ENCODE measurements at regions not wholly inside any gene's neighbourhood (a gene's known extent, or its start where the extent isn't known, plus 50 kb on each side); places are given as distances from the start of the nearest gene placed in this dataset.
"Not testable (repeated sequence)": the region's sequence is repeated elsewhere in the genome, so short reads cannot be mapped to it uniquely, and the experiment has no call there.

- no peaks in the 10 kb centered on the region for H3K36me3 ChIP-seq (replicated peaks)
- no peaks in the 10 kb centered on the region for H3K27me3 ChIP-seq (replicated peaks)
- no peak for TF ChIP-seq CTCF (IDR thresholded peaks at IDR 0.05; ENCODE audit: low read depth, low read length, missing control alignments)
- H3K4me3 ChIP-seq (ENCODE audit: low read depth, low read length) = no peak overlapping the region
- in situ Hi-C loops (cut with HindIII; ENCODE audit: low pct_ligation_motif_present, low sequenced_read_pairs) = no loop called here
- H3K27ac ChIP-seq = no peak overlapping the region
- DNase-seq = no peak
Observed at GRCh38 chr2:187180529-187180928, 267.5 kb downstream of the CALCRL start.

GRCh38 chr2:187178876-187179275, 269.2 kb downstream of the CALCRL start:
- DNase-seq; in situ Hi-C loops (cut with HindIII; ENCODE audit: low pct_ligation_motif_present, low sequenced_read_pairs); H3K27ac ChIP-seq; H3K4me3 ChIP-seq (ENCODE audit: low read depth, low read length); H3K36me3 ChIP-seq (replicated peaks); H3K27me3 ChIP-seq (replicated peaks): not testable (repeated sequence)

- DNase-seq = no peak
- Histone ChIP-seq H3K27me3 (replicated peaks) (no peaks in the 10 kb centered on the region), H3K27ac (no peak overlapping the region), H3K36me3 (replicated peaks) (no peaks in the 10 kb centered on the region), H3K4me3 (ENCODE audit: low read depth, low read length) (no peak overlapping the region)
- in situ Hi-C loops (cut with HindIII; ENCODE audit: low pct_ligation_motif_present, low sequenced_read_pairs) = no loop called here
- TF ChIP-seq CTCF (IDR thresholded peaks at IDR 0.05; ENCODE audit: low read depth, low read length, missing control alignments) = no peak
Observed at GRCh38 chr2:187177253-187177652, 270.8 kb downstream of the CALCRL start.

GRCh38 chr2:187174582-187174981, 273.5 kb downstream of the CALCRL start:
- in situ Hi-C loops (cut with HindIII; ENCODE audit: low pct_ligation_motif_present, low sequenced_read_pairs) = no loop called here
- H3K27me3 ChIP-seq (replicated peaks) = no peaks in the 10 kb centered on the region
- no peak for DNase-seq
- no peaks in the 10 kb centered on the region for H3K36me3 ChIP-seq (replicated peaks)
- H3K4me3 ChIP-seq (ENCODE audit: low read depth, low read length) = no peak overlapping the region
- TF ChIP-seq CTCF (IDR thresholded peaks at IDR 0.05; ENCODE audit: low read depth, low read length, missing control alignments) = peak; percentile 58
- no peak overlapping the region for H3K27ac ChIP-seq

- no peak for TF ChIP-seq CTCF (IDR thresholded peaks at IDR 0.05; ENCODE audit: low read depth, low read length, missing control alignments)
- Histone ChIP-seq H3K36me3 (replicated peaks) (no peaks in the 10 kb centered on the region), H3K27me3 (replicated peaks) (no peaks in the 10 kb centered on the region), H3K27ac (no peak overlapping the region), H3K4me3 (ENCODE audit: low read depth, low read length) (no peak overlapping the region)
- no peak for DNase-seq
- in situ Hi-C loops (cut with HindIII; ENCODE audit: low pct_ligation_motif_present, low sequenced_read_pairs) = no loop called here
Observed at GRCh38 chr2:187171318-187171717, 276.7 kb downstream of the CALCRL start.

- no peak for DNase-seq
- no peak for TF ChIP-seq CTCF (IDR thresholded peaks at IDR 0.05; ENCODE audit: low read depth, low read length, missing control alignments)
- no peak overlapping the region for H3K4me3 ChIP-seq (ENCODE audit: low read depth, low read length)
- in situ Hi-C loops (cut with HindIII; ENCODE audit: low pct_ligation_motif_present, low sequenced_read_pairs) = no loop called here
- no peaks in the 10 kb centered on the region for H3K27me3 ChIP-seq (replicated peaks)
- H3K36me3 ChIP-seq (replicated peaks) = no peaks in the 10 kb centered on the region
- H3K27ac ChIP-seq = no peak overlapping the region
Observed at GRCh38 chr2:187169864-187170263, 278.2 kb downstream of the CALCRL start.

All from brain microvascular endothelial cell (primary cell).